Coronary artery (tissue), 2 donors: ENCODE measurements at regions not wholly inside any gene's neighbourhood (a gene's known extent, or its start where the extent isn't known, plus 50 kb on each side); places are given as distances from the start of the nearest gene placed in this dataset.

Experiments used
- DNase-seq: peaks from one replicate; pipeline ENCODE4 v3.0.0-alpha.2; 2017; ENCODE audit warnings: low spot score
- H3K27ac ChIP-seq, 2 donors: fragments of 200-600 bp; sonication (generic); one replicate each; pipeline ENCODE4 v1.5.1; 2016 to 2019
- H3K4me3 ChIP-seq: fragments of 200-600 bp; sonication (generic); 2 replicates; pipeline ENCODE4 v1.5.1; 2016; ENCODE audit warnings: mild to moderate bottlenecking, moderate library complexity
- TF ChIP-seq, protein P1 (sequence below): fragments of 200-600 bp; sonication (generic); IDR thresholded peaks from one replicate; pipeline ENCODE4 v1.5.1; 2019; ENCODE audit warnings: antibody characterized with exemption

DNA sequence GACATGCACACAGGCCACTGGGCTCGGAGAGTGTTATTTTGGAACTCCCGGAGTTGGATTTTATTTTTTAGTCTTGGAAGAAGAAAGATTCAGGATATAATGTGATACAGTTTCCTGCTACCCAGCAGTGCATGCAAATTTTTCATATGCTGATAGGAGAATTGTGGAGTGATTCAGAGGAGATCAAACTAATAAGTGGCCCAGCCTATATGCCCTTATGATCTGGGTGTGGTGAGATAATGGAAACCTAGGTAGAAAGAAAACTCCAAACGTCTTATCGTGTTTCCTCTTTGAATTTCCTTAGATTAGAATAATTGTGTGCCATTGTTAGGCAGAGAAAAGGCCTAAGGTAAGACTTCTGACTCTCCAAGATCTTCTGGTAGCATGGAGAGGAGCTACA, 401.2 kb upstream of the BTBD3 start:
- Histone ChIP-seq H3K27ac (no peak overlapping the region), H3K4me3 (no peak overlapping the region)
- no peak for DNase-seq
- TF ChIP-seq, protein P1, sequence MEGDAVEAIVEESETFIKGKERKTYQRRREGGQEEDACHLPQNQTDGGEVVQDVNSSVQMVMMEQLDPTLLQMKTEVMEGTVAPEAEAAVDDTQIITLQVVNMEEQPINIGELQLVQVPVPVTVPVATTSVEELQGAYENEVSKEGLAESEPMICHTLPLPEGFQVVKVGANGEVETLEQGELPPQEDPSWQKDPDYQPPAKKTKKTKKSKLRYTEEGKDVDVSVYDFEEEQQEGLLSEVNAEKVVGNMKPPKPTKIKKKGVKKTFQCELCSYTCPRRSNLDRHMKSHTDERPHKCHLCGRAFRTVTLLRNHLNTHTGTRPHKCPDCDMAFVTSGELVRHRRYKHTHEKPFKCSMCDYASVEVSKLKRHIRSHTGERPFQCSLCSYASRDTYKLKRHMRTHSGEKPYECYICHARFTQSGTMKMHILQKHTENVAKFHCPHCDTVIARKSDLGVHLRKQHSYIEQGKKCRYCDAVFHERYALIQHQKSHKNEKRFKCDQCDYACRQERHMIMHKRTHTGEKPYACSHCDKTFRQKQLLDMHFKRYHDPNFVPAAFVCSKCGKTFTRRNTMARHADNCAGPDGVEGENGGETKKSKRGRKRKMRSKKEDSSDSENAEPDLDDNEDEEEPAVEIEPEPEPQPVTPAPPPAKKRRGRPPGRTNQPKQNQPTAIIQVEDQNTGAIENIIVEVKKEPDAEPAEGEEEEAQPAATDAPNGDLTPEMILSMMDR: no peak

DNA sequence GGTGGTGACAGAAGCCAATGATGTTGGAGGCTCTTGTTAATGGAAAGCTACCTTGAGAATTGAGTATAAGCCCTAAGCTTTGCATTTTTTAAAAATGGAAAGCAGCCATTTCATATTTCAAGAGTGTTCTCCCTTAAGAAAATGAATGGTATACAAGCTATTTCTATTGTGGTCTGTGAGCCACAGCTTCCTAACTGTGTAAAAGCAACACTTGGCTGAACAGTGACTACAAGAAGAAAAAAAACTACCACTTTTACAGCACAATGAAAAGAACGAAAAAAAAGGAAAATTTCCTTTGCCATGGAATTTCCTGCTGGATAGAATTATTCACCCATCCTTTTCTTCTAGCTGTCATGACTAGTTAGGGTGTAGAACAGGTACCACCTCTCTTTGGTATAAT, 397.1 kb upstream of the BTBD3 start:
- no peak overlapping the region for H3K27ac ChIP-seq
- TF ChIP-seq, protein P1: no peak
- DNase-seq: no peak
- no peak overlapping the region for H3K4me3 ChIP-seq

DNA sequence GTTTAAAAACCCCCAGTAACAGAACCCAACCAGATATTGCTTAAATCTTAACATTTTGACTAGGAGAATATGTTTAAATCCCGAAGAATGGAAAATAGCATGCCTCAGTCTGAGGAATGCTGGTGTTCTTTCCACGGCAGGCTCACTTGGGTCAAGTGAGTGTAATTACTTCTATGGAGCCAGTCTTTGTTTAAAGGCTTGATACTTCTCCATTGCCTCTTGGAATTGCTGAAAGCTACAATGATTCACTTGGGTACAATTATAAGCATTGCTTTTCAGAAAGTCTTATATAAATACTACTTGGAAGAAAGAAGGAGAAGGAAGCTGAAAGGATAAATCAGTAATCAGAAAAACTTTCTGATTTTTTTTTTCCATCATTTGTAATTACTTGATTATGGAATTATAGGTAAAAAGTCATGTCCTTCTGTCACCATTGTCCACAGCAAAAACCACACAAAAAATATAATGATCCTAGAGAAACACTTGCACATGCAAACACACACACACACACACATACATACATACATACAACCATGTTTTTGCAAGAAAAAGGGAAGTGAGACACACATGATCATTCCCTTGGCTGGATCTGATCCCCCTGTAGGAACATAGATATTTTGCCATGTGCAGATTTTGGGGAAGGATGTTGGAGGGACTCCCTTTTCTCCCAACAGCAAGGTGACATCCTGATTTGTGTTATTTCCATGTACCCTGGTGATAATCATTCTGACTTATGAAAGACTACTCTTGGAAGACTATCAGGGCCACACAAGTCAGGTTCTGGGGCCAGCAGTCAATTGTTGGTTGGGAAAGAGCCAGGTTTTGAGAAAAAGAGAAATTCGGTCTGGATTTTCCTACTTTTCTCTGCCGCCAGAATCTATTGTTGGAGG, 396.0 kb upstream of the BTBD3 start:
- TF ChIP-seq, protein P1: no peak
- Histone ChIP-seq H3K27ac (no peak overlapping the region), H3K4me3 (no peak overlapping the region)
- DNase-seq: no peak

DNA sequence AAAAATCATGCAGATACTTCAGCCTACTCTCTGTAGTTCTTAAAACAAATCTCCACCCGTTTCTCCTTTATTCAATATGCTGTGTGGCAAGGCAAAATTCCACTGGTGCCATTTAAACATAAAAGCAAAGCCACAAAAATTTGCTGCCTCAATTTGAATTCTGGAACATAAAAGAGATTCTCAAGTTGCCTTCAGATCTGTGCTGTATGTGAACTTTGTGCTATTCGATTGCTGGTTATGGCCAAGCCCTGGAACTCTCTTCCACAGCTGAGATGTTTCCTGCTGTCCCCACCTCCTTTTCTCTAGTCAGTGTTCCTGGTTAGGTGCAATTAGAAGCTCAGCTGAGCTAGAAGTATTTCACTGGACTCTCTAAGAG, 395.3 kb upstream of the BTBD3 start:
- Histone ChIP-seq H3K27ac (no peak overlapping the region), H3K4me3 (no peak overlapping the region)
- TF ChIP-seq, protein P1: no peak
- no peak for DNase-seq

DNA sequence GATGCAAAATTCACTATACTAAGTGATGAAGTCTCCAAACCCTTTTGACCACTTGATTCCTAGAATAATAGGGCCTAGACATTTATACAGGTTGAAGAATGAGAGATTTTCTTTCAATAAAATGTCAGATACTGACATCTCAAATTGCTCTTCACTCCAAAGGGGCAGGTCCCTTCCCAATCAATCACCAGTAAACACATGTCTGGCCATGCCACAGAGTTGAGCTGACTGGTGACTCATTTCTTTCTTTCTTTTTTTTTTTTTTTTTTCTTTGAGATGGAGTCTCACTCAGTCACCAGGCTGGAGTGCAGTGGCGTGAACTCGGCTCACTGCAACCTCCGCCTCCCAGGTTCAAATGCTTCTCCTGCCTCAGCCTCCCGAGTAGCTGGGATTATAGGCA, 388.6 kb upstream of the BTBD3 start:
- TF ChIP-seq, protein P1: no peak
- Histone ChIP-seq H3K27ac (no peak overlapping the region), H3K4me3 (no peak overlapping the region)
- no peak for DNase-seq

DNA sequence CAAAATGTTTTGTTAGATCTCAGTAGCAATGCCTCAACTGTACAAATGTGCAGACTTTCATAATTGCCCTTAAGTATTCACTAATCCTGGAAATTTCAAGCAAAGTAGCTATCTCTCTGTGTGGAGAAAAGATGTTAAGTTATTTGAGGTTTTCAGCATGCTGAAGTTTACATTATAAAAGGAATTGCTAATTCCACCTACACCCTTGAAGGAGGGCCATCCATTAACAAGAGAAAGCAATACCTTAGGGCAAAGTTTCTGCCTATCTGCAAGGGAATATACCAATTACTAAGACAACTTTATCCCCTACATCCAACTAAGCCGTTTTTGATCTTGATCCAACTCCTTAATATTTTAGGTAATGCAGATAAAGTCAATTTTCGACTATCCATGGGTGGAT, 380.7 kb upstream of the BTBD3 start:
- TF ChIP-seq, protein P1: no peak
- Histone ChIP-seq H3K4me3 (no peak overlapping the region), H3K27ac (no peak overlapping the region)
- DNase-seq: no peak

DNA sequence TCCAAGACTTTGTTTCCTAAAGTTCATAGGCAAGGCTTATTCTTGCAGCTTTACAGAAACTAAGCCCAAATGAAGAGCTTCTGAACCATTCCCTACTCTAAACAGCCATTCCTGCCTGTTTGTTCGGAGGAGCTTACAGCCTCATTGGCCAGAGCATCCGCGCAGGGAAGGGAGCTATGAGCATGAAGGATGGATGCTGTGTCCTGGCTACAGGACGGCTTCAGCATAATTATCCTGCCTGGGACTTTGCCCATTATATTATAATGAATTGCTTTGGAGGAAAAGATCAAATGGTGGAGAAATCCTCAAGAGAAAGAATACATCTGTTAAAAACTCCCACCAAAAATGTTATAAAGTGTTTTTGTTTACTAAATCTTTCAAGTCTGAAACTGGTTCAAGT, 378.2 kb upstream of the BTBD3 start:
- TF ChIP-seq, protein P1: no peak
- no peak for DNase-seq
- Histone ChIP-seq H3K27ac (no peak overlapping the region), H3K4me3 (no peak overlapping the region)
